ENCODE measurements at regions not wholly inside any gene's neighbourhood (a gene's known extent, or its start where the extent isn't known, plus 50 kb on each side); places are given as distances from the start of the nearest gene placed in this dataset.

DNA sequence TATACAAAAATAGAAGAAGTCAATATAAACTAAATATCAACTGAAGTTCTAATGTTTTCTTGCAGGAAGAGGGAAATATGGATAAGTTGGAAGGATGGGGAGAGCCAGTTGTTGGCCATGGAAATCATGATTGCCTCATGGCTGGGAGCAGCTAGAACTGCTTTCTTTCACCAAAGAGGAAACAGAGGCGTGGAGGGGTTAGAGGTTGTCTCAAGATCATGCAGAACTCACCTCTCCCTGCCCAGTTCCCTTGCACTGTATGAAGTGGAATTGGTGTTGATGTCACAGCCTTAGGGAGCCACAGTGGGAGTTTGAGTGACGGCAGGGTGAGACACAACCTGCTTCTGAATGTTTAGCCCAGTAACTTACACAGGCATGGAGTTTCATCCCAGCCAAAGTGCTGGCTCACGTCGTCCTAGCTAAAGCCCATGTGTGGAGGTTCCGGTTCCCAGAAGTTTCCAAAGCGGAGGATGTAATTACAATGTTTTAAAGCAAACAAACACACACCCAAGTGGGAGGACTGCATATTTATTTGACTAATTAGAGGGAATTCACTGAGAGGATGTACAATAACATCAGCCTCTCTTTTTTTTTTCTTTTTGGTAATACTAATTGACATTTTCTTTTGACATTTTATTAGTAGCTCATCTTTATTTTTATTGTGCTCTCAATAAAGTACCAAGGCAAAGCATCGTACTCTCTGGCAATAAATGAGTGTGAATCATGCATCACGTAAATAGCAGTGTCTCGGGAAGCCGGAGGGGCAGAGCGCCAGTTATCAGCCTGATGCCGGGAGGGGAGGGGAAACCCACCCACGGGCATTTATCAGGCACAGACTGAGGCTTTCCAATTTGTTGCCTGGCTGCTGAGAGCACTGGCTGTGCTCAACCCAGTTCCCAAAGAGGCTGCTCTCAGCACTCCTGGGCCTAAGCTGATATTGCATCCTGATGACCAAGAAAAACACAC, 118.7 kb upstream of the CDH5 start (continued):
- no peak for TF ChIP-seq RFX5 (IDR thresholded peaks at IDR 0.05; ENCODE audit: borderline replicate concordance, low read depth, low read length)

Data from H1 (cell line).